AG04450 (cell line): ENCODE measurements at regions not wholly inside any gene's neighbourhood (a gene's known extent, or its start where the extent isn't known, plus 50 kb on each side); places are given as distances from the start of the nearest gene placed in this dataset.

Source experiments
- CTCF ChIA-PET: fragments of 300-600, 350-600 bp; formaldehyde crosslinking; extraction: SDS; loops from one replicate; lab custom pipeline; 2022; ENCODE audit warnings: antibody characterized with exemption, inconsistent platforms; lab: Charles Lee
- POLR2A ChIA-PET: fragments of 350-600 bp; formaldehyde crosslinking; extraction: SDS; loops from one replicate; lab custom pipeline; 2021; ENCODE audit warnings: antibody characterized with exemption, inconsistent platforms; lab: Yijun Ruan, JAX
- DNase-seq: peaks from one replicate; pipeline ENCODE4 v3.0.0-alpha.2; 2011; ENCODE audit warnings: low read depth, low spot score
- H3K27ac ChIP-seq: one replicate; pipeline ENCODE4 v1.5.1; 2012; ENCODE audit warnings: low read depth, low read length, control low read depth
- H3K27me3 ChIP-seq: one replicate; pipeline ENCODE4 v1.6.0; 2012; ENCODE audit warnings: low read length; ENCODE audit not compliant: control insufficient read depth, insufficient read depth
- H3K4me3 ChIP-seq: 2 replicates; pipeline ENCODE4 v1.5.1; 2011; ENCODE audit warnings: mild to moderate bottlenecking, low read depth, low read length, control low read depth
- H3K9me3 ChIP-seq: 2 replicates; pipeline ENCODE4 v1.5.1; 2012; ENCODE audit warnings: low read length; ENCODE audit not compliant: control insufficient read depth, insufficient read depth
- TF ChIP-seq, protein P1 (sequence below): IDR thresholded peaks from 2 replicates; pipeline ENCODE4 v1.5.1; 2011; ENCODE audit warnings: low read depth, low read length, control low read depth, inconsistent platforms

DNA sequence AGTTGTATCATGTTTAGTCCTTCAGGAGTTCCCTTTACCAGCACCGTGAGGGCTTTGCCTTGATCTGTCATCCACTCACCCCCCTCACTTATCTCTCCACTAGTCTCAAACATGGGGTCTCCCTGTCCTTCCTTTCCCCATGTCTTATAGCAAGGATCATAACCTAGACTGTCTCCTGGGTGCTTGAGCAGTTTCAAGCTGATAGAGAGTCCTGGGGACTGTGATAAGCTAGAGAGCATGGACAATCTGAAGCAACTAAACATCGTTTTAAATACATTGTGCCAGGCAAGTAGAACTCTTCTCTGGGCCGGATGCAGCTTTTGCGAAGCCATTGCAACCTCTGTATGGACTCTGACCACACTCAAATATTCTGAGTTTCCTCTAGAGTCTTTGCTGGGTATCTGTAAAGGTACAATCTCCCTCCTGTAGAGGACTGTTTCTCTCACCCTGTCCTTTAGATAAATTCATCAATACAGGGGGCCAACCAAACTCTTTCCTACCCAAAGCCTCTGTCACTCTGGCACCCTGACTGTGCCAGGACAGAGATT is 684.6 kb upstream of the NR2F2 start:
- CTCF ChIA-PET, result no interaction called here
- no peak overlapping the region for H3K27ac ChIP-seq
- POLR2A ChIA-PET, result no interaction called here
- H3K9me3 ChIP-seq, result no peaks in the 10 kb centered on the region
- DNase-seq, result no peak
- H3K4me3 ChIP-seq, result no peak overlapping the region
- no peaks in the 10 kb centered on the region for H3K27me3 ChIP-seq
- TF ChIP-seq, protein P1, sequence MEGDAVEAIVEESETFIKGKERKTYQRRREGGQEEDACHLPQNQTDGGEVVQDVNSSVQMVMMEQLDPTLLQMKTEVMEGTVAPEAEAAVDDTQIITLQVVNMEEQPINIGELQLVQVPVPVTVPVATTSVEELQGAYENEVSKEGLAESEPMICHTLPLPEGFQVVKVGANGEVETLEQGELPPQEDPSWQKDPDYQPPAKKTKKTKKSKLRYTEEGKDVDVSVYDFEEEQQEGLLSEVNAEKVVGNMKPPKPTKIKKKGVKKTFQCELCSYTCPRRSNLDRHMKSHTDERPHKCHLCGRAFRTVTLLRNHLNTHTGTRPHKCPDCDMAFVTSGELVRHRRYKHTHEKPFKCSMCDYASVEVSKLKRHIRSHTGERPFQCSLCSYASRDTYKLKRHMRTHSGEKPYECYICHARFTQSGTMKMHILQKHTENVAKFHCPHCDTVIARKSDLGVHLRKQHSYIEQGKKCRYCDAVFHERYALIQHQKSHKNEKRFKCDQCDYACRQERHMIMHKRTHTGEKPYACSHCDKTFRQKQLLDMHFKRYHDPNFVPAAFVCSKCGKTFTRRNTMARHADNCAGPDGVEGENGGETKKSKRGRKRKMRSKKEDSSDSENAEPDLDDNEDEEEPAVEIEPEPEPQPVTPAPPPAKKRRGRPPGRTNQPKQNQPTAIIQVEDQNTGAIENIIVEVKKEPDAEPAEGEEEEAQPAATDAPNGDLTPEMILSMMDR, result no peak

- ChIA-PET POLR2A (no interaction called here), CTCF (interaction anchor here (0.6 to 1.5 kb wide), 2 partner anchors 10 to 21 kb away, joined by 3 to 4 read pairs; no protein-coding TSS in a partner anchor)
- TF ChIP-seq, protein P1, result no peak
Observed at GRCh38 chr15:95646484-95647273, 683.8 kb upstream of the NR2F2 start.

GRCh38 chr15:95647531-95648277 is 682.8 kb upstream of the NR2F2 start:
- ChIA-PET CTCF (interaction anchor here (1.5 kb wide), 1 partner anchor 9 kb away, joined by 4 read pairs; no protein-coding TSS in a partner anchor), POLR2A (no interaction called here)
- H3K27me3 ChIP-seq, result no peaks in the 10 kb centered on the region
- no peak overlapping the region for H3K27ac ChIP-seq
- TF ChIP-seq, protein P1, result no peak
- DNase-seq, result no peak
- H3K9me3 ChIP-seq, result no peaks in the 10 kb centered on the region
- no peak overlapping the region for H3K4me3 ChIP-seq

More at GRCh38 chr15:95646484-95647273, 683.8 kb upstream of the NR2F2 start:
- DNase-seq, result no peak
- Histone ChIP-seq H3K27ac (no peak overlapping the region), H3K9me3 (no peaks in the 10 kb centered on the region), H3K27me3 (no peaks in the 10 kb centered on the region), H3K4me3 (no peak overlapping the region)

GRCh38 chr15:95653361-95653805 is 677.1 kb upstream of the NR2F2 start:
- DNase-seq, result no peak
- ChIA-PET POLR2A (no interaction called here), CTCF (no interaction called here)
- H3K27me3 ChIP-seq, result no peaks in the 10 kb centered on the region
- no peaks in the 10 kb centered on the region for H3K9me3 ChIP-seq
- TF ChIP-seq, protein P1, result no peak
- H3K4me3 ChIP-seq, result no peak overlapping the region
- no peak overlapping the region for H3K27ac ChIP-seq
